Breast epithelium (tissue), 3 donors: ENCODE measurements at regions not wholly inside any gene's neighbourhood (a gene's known extent, or its start where the extent isn't known, plus 50 kb on each side); places are given as distances from the start of the nearest gene placed in this dataset.

Experiments
- CTCF ChIP-seq, 3 donors: fragments of 450-650 bp; IDR thresholded peaks; one replicate each; pipeline ENCODE4 v1.5.1; 2016 to 2017; ENCODE audit warnings: antibody characterized with exemption in 3 of 3, mild to moderate bottlenecking in 3 of 3, moderate library complexity in 3 of 3
- POLR2A ChIP-seq: fragments of 450-650 bp; IDR thresholded peaks from one replicate; pipeline ENCODE4 v1.6.1; 2016; ENCODE audit warnings: antibody characterized with exemption, mild to moderate bottlenecking, moderate library complexity

- TF ChIP-seq CTCF (IDR thresholded peaks at IDR 0.05) = no peak
- TF ChIP-seq POLR2A = no peak
These were observed 165.6 kb upstream of the BOD1L1 start for GRCh38 chr4:13793020-13793710.
